RPMI7951 (cell line): ENCODE measurements at regions not wholly inside any gene's neighbourhood (a gene's known extent, or its start where the extent isn't known, plus 50 kb on each side); places are given as distances from the start of the nearest gene placed in this dataset.

Source experiments
- DNase-seq: peaks from one replicate; pipeline ENCODE4 v3.0.0-alpha.2; 2012; ENCODE audit warnings: low read depth

DNA sequence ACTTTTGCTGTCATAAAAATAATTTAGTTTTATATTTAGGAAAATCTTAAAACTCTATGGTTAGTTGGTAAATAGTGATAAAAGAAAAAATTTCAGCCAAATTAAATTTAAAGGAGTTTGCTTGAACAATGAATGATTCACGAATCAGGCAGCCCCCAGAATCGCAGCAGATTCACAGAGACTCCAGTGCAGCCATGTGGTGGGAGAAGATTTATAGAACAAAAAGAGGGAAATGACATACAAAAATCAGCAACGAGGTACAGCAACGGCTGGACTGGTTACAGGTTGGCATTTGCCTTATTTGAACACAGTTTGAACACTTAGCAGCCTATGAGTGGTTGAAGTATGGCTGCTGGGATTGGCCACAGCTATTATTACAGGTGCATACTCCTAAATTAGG lies 96.4 kb upstream of the MYCBP2 start:
- no peak for DNase-seq

DNA sequence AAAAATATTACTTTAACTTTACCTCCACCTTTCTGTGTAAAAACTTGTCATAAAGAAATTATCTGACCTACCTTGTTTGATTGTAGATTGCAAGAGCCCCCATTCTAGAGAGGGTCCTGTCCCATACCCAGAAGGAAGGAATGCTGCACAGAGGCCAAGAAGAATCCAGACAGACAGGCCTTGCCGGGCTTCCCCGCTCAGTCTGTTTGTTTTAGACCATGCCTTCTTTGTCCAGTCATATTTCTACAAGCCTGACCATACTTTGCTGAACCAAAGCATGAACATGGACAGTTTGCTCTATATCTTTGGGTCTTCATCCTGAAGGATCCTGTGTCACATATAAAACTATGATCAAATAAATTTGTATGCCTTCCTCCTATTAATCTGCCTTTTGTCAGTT lies 95.8 kb upstream of the MYCBP2 start:
- no peak for DNase-seq

DNA sequence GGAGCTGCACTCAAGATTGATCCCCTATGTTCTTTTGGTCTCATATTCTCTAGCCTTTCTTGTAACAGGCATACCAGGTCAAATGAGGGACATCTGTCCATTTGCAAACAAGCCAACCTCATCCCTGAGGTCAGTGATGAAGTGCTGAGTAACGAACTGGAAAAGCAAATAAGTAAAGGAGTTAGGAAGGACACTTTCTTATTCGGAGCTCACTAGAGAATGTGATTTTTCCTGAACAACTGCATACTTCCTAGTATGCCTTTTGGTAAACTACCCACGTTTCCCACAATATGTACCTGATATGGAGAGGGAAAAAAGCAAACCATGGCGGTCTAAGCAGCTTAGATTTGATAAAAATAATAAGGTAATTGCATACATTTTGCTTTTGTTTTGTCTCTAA lies 91.0 kb upstream of the MYCBP2 start:
- no peak for DNase-seq

DNA sequence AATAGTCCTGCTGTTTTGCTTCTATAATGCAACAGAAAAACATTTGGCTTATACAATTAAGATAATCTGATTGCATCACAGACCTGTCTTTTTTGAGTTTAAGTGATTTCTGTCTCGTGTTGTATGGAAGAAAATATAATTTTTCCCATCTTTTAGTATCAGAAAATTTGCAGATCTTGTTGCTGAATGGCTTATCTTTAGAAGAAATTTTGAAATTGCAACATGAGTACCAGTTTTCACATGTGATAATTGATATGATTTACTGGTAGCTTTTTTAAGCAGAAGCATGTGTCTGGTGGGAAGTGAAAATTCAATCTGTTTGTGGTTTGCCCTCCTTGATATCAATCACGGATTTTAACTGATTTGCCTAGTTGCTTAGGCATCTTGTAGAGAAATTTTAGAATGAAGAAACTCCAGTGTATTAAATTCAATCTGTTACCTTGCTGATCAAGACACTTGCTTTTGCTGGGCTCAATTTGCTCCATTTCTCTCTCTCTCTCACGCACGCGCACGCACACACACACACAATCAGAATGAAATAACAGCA lies 89.8 kb upstream of the MYCBP2 start:
- no peak for DNase-seq

DNA sequence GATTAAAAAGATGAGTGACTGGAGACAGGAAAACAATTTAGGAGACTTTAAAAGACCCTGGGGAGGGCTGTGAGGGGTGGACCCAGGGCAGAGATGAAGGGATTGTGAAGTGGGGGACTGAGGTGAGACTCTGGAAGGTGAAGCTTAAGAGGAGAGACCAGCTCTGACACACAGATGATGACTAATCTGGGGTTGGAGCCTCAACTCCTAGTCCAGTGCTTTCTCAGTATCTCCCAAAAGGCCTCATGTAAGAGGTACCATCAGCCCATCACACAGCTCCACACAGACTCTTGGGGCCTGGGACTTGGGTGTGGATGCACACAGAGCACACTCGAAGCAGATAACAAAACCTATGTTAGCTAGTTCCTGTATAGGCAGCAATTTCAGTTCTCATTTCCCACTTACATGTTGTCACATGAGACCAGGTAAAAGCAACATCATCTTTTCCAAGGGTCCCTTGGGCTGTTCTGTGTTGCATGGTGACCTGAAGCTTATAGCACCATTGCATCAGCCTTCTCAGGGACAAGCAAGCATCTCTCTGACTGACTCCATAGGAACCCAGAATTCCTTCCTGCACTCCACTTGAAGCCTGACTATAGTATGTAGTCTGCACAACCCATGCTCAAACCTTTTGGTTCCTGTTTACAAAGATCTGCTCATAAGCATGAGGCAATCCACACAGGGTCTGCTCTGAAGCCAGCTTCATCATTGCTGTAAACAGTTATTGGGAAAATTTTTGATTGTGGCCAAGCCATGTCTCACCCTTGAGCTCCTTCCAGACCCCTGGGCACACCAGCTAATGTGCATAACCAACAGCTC lies 88.6 kb upstream of the MYCBP2 start:
- DNase-seq, result no peak

DNA sequence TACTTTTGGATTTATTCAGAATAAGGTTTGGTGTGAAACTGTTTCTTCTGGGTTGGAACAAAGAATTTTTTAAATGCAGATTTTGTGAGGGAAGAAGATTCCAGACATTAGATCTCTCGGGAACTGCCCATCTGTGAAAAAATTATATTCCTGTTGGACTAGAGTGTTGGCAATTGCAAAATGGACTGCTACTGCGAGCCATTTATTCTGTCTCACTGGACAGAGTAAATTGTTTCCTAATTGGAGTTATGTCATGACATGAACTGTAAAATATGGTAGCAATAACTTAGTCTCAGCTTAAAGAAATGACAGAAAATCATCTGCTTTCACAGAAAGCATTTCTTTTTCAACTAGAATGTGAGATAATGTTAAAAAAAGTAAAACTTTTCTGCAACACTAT lies 86.0 kb upstream of the MYCBP2 start:
- no peak for DNase-seq

DNA sequence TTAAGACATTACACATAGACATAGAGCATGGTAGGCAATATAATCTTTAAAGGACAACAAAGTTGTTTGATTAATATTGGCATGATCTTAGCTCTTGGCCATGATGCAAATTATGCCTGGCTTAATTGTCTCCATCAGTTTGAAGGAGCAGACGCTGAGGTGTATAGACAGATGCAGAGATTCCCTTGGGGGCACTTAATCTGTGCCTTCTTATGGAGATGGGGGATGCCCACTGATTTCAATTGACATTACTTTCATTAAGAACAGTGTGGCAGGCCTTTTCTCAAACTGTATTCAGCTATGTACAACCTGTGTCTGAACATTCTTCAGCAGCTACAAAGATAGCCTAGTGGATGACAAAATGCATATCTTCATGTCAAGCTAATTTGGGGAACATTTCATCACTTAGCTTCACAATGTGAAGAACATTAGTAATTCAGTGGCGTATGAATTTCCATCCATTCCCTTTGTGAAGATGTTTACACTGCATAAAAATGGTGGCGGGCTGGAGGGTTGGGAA lies 85.3 kb upstream of the MYCBP2 start:
- no peak for DNase-seq

DNA sequence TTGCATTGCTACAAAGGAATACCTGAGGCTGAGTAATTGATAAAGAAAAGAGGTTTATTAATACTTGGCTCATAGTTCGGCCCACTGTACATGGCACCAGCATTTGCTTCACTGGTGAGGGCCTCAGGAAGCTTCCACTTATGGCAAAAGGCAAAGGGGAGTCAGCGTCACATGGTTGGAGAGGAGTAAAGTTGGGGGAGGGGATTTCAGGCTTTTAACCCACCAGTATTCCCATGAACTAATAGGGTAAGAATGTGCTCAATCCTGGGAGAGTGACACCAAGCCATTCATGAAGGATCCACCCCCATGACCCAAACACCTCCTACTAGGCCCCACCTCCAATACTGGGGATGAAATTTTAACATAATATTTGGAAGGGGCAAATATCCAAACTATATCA lies 82.5 kb upstream of the MYCBP2 start:
- DNase-seq, result no peak

DNA sequence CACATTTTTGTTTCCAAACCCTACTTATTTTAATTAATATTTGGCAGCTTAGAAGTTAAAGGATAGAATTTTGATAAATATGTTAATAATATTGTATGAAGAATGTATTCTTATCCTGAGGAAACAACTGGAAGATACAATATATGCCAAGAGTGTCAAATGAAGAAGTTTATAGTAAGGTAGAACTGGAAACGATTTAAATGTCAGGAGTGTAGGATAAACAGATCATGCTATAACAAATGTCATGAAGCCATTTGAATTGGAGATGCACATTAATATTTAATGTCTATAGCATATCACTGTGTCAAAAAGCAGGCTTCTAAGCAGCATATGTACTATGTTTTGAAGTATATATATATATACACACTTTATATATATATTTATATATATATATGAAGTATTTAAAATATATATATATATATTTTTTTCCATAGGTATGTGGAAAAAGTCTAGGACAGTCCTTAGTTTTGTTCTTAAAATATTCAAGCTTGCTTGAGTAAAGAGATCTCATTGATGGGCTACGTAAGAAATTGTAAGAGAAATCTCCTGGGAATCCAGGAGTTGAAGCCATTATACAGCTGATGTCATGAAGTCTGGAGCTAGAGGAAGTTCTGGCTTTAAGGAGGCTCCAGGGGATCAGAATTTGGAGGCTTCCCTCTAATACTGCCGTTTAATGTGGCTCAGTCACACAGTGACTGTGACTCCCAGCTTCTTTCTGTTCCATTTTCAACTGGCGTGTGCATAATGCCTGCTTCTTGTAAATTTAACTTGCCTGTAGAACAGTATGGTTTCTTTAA lies 79.9 kb upstream of the MYCBP2 start:
- DNase-seq, result no peak

DNA sequence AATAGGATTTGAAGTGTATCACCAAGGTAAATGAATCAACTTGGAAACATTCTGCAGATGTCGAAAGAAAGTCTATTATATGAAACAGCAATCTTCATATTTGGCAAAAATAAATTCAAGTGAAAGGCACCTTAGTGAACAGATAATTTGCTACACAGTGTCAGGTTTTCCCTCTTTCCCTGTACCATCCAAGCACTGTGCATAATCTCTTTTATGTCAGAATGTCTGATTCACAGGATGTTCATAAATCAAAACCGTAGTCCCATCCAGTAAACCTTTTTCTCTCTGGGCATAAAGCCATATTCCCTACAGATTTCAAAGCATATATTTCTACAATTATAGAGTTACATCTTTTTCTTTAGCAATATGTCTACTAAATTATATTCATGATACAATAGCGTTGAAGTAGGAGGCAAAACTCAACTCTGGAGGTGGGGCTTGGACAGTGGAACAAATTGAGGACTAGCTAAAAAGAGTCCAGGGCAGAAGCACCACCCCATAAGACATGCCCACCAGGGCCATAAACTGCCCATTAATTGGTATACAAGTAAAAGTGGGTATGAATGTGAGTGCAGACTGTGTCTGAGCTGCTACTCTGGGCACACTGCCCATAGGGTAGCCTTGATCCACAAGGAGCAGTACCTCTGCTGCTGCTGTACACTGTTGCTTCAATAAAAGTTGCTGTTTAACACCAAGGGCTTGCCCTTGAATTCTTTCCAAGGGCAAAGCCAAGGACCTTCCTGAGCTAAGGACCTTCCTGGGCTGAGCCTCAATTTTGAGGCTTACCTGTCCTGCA lies 72.1 kb upstream of the MYCBP2 start:
- no peak for DNase-seq

DNA sequence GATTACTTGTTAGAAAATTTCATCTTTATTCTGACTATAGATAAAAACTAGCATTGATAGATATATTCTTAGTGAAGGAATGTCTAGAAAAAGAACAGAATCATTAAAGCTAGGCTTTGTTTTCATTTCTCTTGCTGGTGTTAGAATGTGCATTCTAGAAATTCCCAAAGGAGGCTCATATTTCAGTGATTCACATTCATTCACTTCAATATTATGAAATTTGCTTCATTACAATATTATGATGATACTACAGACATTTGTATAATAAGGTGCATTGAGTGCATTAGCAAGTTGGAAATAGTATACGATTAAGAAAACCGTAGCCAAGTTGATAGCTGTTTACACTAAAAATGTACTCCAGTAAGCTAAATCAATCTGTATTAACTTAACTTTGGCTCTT lies 70.7 kb upstream of the MYCBP2 start:
- no peak for DNase-seq

DNA sequence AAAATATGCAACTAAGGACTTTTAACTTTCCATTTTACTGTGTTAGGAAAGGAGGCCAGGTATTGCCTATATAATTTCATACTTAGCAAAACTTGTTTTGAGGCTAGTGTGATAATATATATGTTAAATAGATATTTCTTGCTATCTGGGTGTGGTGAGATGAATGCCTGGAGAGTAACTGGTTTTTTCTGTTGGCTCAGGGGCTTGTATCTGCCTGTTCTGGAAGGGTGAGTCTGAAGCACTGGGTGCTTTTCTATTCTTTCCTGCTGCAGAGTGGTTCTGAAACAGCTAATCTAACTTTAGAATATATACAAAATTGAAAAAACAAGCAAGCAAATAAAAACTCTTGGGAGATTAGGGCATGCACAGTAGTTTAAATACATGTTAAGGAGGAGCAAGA lies 64.6 kb upstream of the MYCBP2 start:
- no peak for DNase-seq

DNA sequence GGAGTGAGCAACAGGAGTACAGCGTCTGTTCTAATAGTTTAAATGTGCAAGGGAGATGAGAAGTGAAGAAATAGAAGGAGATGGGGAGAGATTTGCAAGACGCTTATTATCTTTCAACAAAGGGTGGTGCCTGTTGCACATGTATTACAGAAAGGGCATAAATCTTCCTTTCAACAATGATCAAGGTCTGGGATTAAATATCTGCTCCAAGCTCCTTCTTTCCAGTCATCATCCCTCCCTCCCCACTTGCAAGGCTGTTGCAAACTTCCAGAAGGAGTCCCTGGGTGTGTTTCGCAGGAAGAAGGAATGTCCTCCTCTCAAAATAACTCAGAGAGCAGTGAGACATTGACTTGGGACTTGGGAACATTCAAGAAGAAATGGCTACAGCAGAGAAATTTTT lies 63.5 kb upstream of the MYCBP2 start:
- no peak for DNase-seq

DNA sequence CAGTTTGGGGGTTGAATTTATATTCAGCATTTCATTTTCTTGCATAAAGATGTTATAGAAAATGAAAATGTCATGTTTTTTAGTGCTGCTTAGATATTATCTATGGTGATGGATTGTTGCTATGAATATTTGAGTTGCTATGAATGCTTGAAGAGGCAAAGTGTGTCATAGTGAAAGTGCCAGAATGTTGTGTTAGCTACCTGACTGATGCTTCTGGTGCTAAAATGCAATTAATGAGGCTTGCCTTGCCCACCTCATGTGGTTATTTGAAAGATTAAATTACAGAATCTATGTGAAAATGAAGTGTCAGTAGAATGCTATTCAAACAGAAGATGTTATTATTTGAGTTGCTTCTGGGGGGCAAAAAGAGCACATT lies 62.7 kb upstream of the MYCBP2 start:
- DNase-seq, result no peak

DNA sequence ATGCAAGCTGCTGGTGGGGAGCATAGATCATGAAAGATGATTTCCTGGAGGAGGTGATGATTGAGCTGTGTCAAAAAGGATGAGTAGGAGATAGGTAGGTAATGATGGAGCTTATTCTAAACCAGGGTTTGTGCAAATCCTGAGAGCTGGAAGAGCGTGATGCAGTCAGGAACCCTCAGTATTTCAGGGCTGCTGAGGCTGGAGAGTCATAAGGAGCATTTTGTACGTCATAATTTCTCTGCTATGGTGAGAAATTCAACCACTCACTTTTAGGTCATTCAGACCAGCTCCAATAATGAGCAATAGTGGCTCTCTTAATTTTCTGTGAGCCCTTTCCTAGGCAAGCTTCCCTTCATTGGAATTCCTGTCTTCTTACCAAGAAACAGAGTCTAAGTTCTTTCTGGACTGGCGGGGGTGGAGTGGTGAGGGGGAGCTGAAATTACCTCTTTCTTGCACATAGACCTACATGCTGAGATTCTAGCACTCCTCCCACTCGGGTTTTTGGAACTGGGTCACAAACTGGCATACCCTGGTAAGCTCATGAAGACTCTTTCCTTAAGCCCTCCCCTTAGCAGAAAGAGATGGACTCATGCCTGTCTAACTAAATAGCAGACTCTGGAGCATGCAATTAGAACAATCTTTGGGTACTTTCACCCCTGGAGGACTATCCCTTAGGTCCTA lies 62.2 kb upstream of the MYCBP2 start:
- DNase-seq, result no peak

DNA sequence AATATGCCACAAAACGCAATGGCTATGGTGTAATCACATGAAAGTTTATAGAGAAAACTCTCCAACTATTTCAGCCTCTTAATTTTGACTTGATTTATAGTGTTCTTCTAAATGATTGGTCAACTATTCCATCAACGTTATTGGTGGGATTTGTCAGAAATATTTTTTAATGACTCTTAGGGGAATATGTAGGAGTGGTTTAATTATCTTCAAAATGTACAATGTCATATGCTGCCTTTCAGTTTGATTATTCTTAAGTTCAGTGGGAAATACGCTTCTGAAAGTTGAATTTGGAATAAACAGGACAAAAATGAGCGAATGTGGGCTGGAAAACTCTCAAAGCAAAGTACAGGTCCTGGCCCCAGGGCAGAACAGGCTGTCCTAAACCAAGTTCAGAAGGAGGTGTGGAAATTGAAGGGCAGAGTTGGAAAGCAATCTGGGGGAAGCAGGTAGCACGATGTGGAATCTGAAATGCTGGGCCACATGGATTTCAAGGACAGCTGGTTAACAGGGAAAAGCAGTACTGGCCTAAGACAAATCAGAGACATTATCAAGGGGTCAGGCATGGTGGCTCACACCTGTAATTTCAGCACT lies 60.8 kb upstream of the MYCBP2 start:
- no peak for DNase-seq

DNA sequence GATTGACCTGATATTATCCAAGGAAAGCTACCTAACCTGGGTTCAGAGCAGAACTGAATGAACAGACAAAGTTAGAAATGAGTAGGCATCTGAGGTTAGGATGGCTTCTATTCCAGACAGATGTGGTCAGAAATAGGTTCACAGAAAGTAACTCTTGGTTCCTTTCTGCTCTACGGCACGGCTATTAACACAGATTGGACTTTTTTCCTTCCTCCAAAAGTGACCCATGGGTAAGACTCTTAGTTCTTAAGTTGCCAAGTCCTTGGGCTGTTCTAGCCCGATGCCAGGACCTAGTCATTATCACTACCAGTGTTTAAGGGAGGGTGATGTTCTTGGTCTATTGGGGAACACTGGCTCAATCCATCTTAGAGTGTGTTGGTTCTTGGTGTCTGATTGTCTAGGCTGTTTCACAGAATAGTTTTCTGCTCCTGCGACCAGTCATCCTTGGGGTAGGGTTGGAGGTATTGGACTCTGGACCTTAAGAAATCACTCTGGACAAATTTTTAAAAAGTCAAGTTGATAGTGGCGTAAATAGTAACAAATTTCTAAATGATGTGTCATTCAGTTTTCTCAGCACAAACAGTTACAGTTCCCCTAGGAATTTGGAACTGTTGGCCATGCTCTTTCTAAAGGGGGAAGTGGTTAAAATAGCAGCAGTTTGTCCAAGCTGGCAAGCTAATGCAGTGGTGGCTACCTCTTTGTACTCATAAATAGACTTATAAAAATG lies 60.1 kb upstream of the MYCBP2 start:
- DNase-seq, result peak; percentile 63

DNA sequence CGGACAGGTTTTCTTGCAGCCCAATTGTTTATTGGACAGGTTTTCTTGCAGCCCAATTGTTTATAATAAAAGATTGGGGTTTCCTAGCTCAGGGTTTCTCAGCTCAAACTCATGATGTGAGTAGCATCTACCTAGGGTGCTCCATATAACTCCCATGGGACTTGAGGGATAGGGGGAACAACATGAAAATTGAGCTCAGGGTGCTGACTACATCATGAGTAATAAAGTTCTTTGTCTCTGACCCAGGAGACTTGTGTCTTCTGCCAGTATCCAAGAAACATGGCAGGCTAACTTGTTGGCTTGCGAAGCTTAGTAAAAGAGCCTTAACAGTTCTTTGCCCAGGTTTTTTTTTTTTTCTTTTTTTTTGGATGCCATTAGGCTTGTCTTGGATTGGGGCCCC lies 59.2 kb upstream of the MYCBP2 start:
- DNase-seq, result peak; percentile 31

DNA sequence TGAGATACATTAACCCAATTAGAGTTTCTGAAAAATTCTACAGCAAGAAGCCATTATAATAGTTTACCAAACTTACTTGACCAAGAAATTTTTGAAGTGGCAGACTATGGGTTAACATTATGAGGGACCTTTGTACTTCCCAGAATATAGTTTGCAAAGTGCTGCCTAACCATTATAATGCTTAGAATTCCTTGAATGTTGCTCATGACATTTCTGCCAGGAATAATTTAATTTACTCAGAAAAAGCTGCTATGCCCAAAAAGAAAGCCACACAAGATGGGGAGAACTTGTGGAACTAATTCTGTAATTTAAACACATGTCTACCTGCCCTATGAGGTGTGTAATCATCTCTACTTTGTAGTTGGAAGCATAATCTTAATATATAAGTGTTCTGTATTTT lies 58.1 kb upstream of the MYCBP2 start:
- no peak for DNase-seq

DNA sequence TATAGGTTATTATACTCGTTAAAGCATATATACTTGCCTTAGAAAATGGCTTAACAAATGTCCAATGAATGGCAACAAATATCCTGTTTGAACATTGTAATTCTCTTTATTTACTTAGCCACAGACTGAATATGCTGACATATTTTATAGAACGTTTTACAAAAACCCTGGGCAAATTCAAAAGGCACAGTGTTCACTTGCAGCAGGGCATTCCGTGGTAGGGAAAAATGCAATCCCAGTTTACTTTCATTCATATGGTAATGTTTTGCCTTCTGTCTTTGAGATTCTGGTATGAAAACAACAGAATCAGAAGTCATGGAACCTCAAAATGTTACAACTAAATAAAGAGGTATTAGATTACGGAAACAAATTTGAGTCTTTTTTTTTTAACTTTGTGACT lies 56.2 kb upstream of the MYCBP2 start:
- DNase-seq, result no peak
